ENCODE measurements at regions not wholly inside any gene's neighbourhood (a gene's known extent, or its start where the extent isn't known, plus 50 kb on each side); places are given as distances from the start of the nearest gene placed in this dataset.

- ATAC-seq (replicated peaks in 1 of 2) (no peak), DNase-seq (no peak)
Observed at GRCh38 chr18:78106946-78107345, 857.3 kb downstream of the GALR1 start.

GRCh38 chr18:78107363-78107762 is 857.7 kb downstream of the GALR1 start:
- Mint-ChIP-seq H3K27ac (no peak overlapping the region), H3K4me1 (ENCODE audit: low read depth) (no peaks in the 10 kb centered on the region), H3K9me3 (peaks cover 0 to 3% of the 10 kb centered on the region in 2 donors), H3K36me3 (ENCODE audit: insufficient read depth in 2 of 2) (no peaks in the 10 kb centered on the region), H3K27me3 (ENCODE audit: low read depth) (no peaks in the 10 kb centered on the region), H3K4me3 (no peak overlapping the region)
- ATAC-seq (replicated peaks in 1 of 2) (no peak), DNase-seq (no peak)

More at GRCh38 chr18:78106946-78107345, 857.3 kb downstream of the GALR1 start:
- no peaks in the 10 kb centered on the region for H3K36me3 Mint-ChIP-seq (ENCODE audit: insufficient read depth in 2 of 2)
- no peak overlapping the region for H3K27ac Mint-ChIP-seq
- H3K4me1 Mint-ChIP-seq (ENCODE audit: low read depth), result no peaks in the 10 kb centered on the region
- H3K9me3 Mint-ChIP-seq, result peaks cover 0 to 3% of the 10 kb centered on the region in 2 donors
- H3K27me3 Mint-ChIP-seq (ENCODE audit: low read depth), result no peaks in the 10 kb centered on the region
- no peak overlapping the region for H3K4me3 Mint-ChIP-seq

GRCh38 chr18:78108554-78108953 is 858.9 kb downstream of the GALR1 start:
- H3K9me3 Mint-ChIP-seq, result peaks cover 0 to 3% of the 10 kb centered on the region in 2 donors
- no peaks in the 10 kb centered on the region for H3K36me3 Mint-ChIP-seq (ENCODE audit: insufficient read depth in 2 of 2)
- no peak overlapping the region for H3K4me3 Mint-ChIP-seq
- no peaks in the 10 kb centered on the region for H3K27me3 Mint-ChIP-seq (ENCODE audit: low read depth)
- no peak for DNase-seq
- H3K27ac Mint-ChIP-seq, result no peak overlapping the region
- H3K4me1 Mint-ChIP-seq (ENCODE audit: low read depth), result no peaks in the 10 kb centered on the region
- no peak for ATAC-seq (replicated peaks in 1 of 2)

GRCh38 chr18:78113136-78113939 is 863.7 kb downstream of the GALR1 start:
- Mint-ChIP-seq H3K36me3 (ENCODE audit: insufficient read depth in 2 of 2) (no peaks in the 10 kb centered on the region), H3K4me3 (no peak overlapping the region), H3K4me1 (ENCODE audit: low read depth) (no peaks in the 10 kb centered on the region), H3K27me3 (ENCODE audit: low read depth) (no peaks in the 10 kb centered on the region), H3K27ac (no peak overlapping the region), H3K9me3 (no peaks in the 10 kb centered on the region)
- ATAC-seq (replicated peaks in 1 of 2), result no peak
- no peak for DNase-seq

GRCh38 chr18:78113940-78114251 is 864.2 kb downstream of the GALR1 start:
- no peak for ATAC-seq (replicated peaks in 1 of 2)
- Mint-ChIP-seq H3K9me3 (peaks cover 0 to 4% of the 10 kb centered on the region in 2 donors), H3K4me1 (ENCODE audit: low read depth) (no peaks in the 10 kb centered on the region), H3K27ac (no peak overlapping the region), H3K27me3 (ENCODE audit: low read depth) (no peaks in the 10 kb centered on the region), H3K4me3 (no peak overlapping the region), H3K36me3 (ENCODE audit: insufficient read depth in 2 of 2) (no peaks in the 10 kb centered on the region)
- DNase-seq, result no peak

- no peaks in the 10 kb centered on the region for H3K36me3 Mint-ChIP-seq (ENCODE audit: insufficient read depth in 2 of 2)
- H3K27ac Mint-ChIP-seq, result no peak overlapping the region
- no peak overlapping the region for H3K4me3 Mint-ChIP-seq
- no peaks in the 10 kb centered on the region for H3K27me3 Mint-ChIP-seq (ENCODE audit: low read depth)
- H3K9me3 Mint-ChIP-seq, result peaks cover 4 to 7% of the 10 kb centered on the region in 2 donors
- ATAC-seq (replicated peaks in 1 of 2), result no peak
- DNase-seq, result no peak
- no peaks in the 10 kb centered on the region for H3K4me1 Mint-ChIP-seq (ENCODE audit: low read depth)
Observed at GRCh38 chr18:78115896-78116561, 863.6 kb upstream of the SALL3 start.

GRCh38 chr18:78123144-78123909 is 856.3 kb upstream of the SALL3 start:
- no peak overlapping the region for H3K4me3 Mint-ChIP-seq
- H3K9me3 Mint-ChIP-seq, result peaks cover 14 to 17% of the 10 kb centered on the region in 2 donors
- peaks cover 5 to 10% of the 10 kb centered on the region in 2 donors for H3K36me3 Mint-ChIP-seq (ENCODE audit: insufficient read depth in 2 of 2)
- H3K4me1 Mint-ChIP-seq (ENCODE audit: low read depth), result no peaks in the 10 kb centered on the region
- no peak for DNase-seq
- no peak overlapping the region for H3K27ac Mint-ChIP-seq
- H3K27me3 Mint-ChIP-seq (ENCODE audit: low read depth), result no peaks in the 10 kb centered on the region
- no peak for ATAC-seq (replicated peaks in 1 of 2)

- no peak overlapping the region for H3K4me3 Mint-ChIP-seq
- no peaks in the 10 kb centered on the region for H3K27me3 Mint-ChIP-seq (ENCODE audit: low read depth)
- H3K9me3 Mint-ChIP-seq, result peaks cover 12 to 14% of the 10 kb centered on the region in 2 donors
- peaks cover 5 to 10% of the 10 kb centered on the region in 2 donors for H3K36me3 Mint-ChIP-seq (ENCODE audit: insufficient read depth in 2 of 2)
- DNase-seq (no peak), ATAC-seq (replicated peaks in 1 of 2) (no peak)
- H3K4me1 Mint-ChIP-seq (ENCODE audit: low read depth), result no peaks in the 10 kb centered on the region
- no peak overlapping the region for H3K27ac Mint-ChIP-seq
Observed at GRCh38 chr18:78123926-78124797, 855.5 kb upstream of the SALL3 start.

GRCh38 chr18:78125206-78125896 is 854.3 kb upstream of the SALL3 start:
- Mint-ChIP-seq H3K27ac (no peak overlapping the region), H3K4me1 (ENCODE audit: low read depth) (no peaks in the 10 kb centered on the region), H3K9me3 (peaks cover 10% of the 10 kb centered on the region in 2 donors), H3K4me3 (no peak overlapping the region), H3K27me3 (ENCODE audit: low read depth) (no peaks in the 10 kb centered on the region), H3K36me3 (ENCODE audit: insufficient read depth in 2 of 2) (peaks cover 5 to 10% of the 10 kb centered on the region in 2 donors)
- ATAC-seq (replicated peaks in 1 of 2) (no peak), DNase-seq (no peak)

GRCh38 chr18:78126106-78126505 is 853.5 kb upstream of the SALL3 start:
- ATAC-seq (replicated peaks in 1 of 2) (no peak), DNase-seq (no peak)
- H3K4me1 Mint-ChIP-seq (ENCODE audit: low read depth), result no peaks in the 10 kb centered on the region
- no peaks in the 10 kb centered on the region for H3K27me3 Mint-ChIP-seq (ENCODE audit: low read depth)
- no peak overlapping the region for H3K4me3 Mint-ChIP-seq
- H3K27ac Mint-ChIP-seq, result no peak overlapping the region
- H3K36me3 Mint-ChIP-seq (ENCODE audit: insufficient read depth in 2 of 2), result peaks cover 5 to 10% of the 10 kb centered on the region in 2 donors
- H3K9me3 Mint-ChIP-seq, result peaks cover 10% of the 10 kb centered on the region in 2 donors

GRCh38 chr18:78126536-78126935 is 853.1 kb upstream of the SALL3 start:
- Mint-ChIP-seq H3K9me3 (peaks cover 10% of the 10 kb centered on the region in 2 donors), H3K4me3 (no peak overlapping the region), H3K36me3 (ENCODE audit: insufficient read depth in 2 of 2) (peaks cover 5 to 10% of the 10 kb centered on the region in 2 donors), H3K27ac (no peak overlapping the region), H3K4me1 (ENCODE audit: low read depth) (no peaks in the 10 kb centered on the region), H3K27me3 (ENCODE audit: low read depth) (no peaks in the 10 kb centered on the region)
- no peak for ATAC-seq (replicated peaks in 1 of 2)
- DNase-seq, result no peak

- Mint-ChIP-seq H3K36me3 (ENCODE audit: insufficient read depth in 2 of 2) (peaks cover 5 to 10% of the 10 kb centered on the region in 2 donors), H3K4me1 (ENCODE audit: low read depth) (no peaks in the 10 kb centered on the region), H3K4me3 (no peak overlapping the region), H3K27me3 (ENCODE audit: low read depth) (no peaks in the 10 kb centered on the region), H3K9me3 (peaks cover 10% of the 10 kb centered on the region in 2 donors), H3K27ac (no peak overlapping the region)
- DNase-seq (no peak), ATAC-seq (replicated peaks in 1 of 2) (no peak)
Observed at GRCh38 chr18:78127041-78127440, 852.6 kb upstream of the SALL3 start.

Data from activated T-cell treated with anti-CD3 and anti-CD28 coated beads, Interleukin-2, amount 50 U/mL, for 72 hours (primary cell).